ENCODE measurements at regions not wholly inside any gene's neighbourhood (a gene's known extent, or its start where the extent isn't known, plus 50 kb on each side); places are given as distances from the start of the nearest gene placed in this dataset.

DNA sequence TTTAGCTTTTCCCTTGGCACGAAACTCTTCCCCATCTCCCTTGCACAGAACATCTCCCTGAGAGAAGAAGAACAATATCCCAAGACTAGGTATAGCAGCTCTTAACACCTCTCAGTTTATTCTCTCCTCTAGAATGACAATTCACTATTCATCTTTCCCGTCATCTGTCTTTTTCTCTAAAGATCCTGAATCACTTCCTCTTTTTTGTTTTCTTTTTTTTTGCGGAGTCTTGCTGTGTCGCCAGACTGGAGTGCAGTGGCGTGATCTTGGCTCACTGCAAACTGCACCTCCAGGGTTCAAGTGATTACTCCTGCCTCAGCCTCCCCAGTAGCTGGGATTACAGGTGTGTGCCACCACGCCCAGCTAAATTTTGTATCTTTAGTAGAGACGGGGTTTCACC, 574.4 kb upstream of the MAP3K7 start:
- TF ChIP-seq, protein P1, sequence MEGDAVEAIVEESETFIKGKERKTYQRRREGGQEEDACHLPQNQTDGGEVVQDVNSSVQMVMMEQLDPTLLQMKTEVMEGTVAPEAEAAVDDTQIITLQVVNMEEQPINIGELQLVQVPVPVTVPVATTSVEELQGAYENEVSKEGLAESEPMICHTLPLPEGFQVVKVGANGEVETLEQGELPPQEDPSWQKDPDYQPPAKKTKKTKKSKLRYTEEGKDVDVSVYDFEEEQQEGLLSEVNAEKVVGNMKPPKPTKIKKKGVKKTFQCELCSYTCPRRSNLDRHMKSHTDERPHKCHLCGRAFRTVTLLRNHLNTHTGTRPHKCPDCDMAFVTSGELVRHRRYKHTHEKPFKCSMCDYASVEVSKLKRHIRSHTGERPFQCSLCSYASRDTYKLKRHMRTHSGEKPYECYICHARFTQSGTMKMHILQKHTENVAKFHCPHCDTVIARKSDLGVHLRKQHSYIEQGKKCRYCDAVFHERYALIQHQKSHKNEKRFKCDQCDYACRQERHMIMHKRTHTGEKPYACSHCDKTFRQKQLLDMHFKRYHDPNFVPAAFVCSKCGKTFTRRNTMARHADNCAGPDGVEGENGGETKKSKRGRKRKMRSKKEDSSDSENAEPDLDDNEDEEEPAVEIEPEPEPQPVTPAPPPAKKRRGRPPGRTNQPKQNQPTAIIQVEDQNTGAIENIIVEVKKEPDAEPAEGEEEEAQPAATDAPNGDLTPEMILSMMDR (IDR thresholded peaks at IDR 0.05; ENCODE audit: borderline replicate concordance, insufficient read depth, low read depth, low read length) = no peak
- H3K4me3 ChIP-seq (ENCODE audit: low read depth, low read length) = no peak overlapping the region

DNA sequence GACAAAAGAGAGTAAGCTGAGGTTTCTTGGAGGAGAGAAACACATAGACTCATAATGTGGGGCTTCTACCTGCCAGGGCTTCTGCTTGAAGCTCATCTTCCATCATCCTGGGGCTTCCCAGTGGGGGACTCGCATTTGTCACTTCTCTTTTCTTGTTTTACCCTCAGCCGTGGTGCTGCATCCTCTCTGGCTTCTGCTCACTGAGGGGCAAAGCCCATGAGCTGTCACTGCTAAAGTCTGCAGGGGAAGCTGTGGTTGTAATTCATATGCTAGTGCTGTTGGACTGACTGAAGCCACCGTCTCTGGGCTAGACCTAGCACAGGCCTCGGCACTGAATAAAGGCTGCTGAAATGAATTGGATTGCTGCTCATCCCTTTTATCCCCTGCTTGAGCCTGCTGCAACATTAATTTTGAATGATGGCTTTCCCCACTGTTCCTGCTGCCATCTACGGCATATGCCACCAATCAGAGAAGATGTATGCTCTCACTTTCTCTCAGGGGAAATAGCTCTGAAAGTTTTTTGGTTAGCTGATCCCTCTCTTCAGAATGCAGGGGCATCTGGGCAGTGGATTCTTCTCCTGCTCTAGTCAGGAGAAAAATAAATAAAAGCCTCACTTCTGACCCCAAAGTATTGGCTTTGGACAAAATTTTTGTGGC, 568.4 kb upstream of the MAP3K7 start:
- H3K4me3 ChIP-seq (ENCODE audit: low read depth, low read length) = no peak overlapping the region
- TF ChIP-seq, protein P1 (IDR thresholded peaks at IDR 0.05; ENCODE audit: borderline replicate concordance, insufficient read depth, low read depth, low read length) = no peak

DNA sequence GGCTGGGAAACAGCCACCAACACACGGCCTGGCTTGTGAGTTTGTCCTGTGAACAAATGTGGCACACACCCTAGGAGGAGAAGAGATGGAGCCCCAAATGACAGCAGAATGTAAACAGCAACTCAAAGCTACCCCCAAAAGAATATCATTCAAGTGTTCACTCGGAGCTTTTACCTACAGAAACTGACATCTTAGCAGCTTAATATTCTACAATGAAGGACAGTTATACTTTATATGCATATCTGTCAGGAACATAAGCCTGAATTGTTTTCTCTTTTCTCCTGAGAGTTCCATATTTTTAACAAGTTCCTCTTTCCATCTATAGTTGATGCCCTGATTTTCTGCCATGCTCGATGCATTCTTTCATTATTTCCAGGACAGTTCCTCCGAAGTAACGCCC, 566.0 kb upstream of the MAP3K7 start:
- no peak overlapping the region for H3K4me3 ChIP-seq (ENCODE audit: low read depth, low read length)
- TF ChIP-seq, protein P1 (IDR thresholded peaks at IDR 0.05; ENCODE audit: borderline replicate concordance, insufficient read depth, low read depth, low read length) = no peak

DNA sequence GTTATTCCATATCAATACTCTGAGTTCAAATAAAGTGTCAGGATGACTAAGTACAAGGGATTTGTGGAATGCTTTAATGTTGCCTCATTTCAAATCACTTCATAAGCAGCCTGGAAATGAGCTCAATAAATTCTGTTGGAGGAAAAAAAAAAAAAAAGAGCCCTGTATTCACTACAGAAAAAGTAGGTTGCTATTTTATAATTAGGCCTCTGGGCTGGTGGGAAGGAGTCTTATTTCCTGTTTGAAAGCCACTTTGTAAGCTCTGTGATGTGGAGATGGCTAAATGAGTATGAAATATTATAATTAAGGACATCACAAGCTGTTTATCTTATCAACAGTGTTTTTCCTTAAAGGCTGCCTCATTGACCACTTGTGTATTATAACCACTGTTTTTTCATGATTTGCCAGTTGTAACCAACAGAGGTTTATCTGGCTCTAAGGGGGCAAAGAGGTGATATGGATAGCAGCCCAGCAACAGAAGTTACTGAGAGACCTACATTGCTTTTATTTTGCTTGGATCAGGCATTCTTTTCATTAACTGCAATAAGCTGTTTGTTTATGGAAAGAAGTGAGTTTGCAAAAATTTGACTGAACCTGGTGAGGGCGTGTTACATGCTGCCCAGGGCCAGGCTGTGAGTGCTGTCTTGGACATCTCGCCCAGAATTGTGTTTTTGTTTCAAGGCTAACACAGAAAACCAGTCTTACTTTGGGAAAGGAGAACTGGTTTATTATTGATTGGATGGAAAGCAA, 563.3 kb upstream of the MAP3K7 start:
- TF ChIP-seq, protein P1 (IDR thresholded peaks at IDR 0.05; ENCODE audit: borderline replicate concordance, insufficient read depth, low read depth, low read length) = no peak
- no peak overlapping the region for H3K4me3 ChIP-seq (ENCODE audit: low read depth, low read length)

DNA sequence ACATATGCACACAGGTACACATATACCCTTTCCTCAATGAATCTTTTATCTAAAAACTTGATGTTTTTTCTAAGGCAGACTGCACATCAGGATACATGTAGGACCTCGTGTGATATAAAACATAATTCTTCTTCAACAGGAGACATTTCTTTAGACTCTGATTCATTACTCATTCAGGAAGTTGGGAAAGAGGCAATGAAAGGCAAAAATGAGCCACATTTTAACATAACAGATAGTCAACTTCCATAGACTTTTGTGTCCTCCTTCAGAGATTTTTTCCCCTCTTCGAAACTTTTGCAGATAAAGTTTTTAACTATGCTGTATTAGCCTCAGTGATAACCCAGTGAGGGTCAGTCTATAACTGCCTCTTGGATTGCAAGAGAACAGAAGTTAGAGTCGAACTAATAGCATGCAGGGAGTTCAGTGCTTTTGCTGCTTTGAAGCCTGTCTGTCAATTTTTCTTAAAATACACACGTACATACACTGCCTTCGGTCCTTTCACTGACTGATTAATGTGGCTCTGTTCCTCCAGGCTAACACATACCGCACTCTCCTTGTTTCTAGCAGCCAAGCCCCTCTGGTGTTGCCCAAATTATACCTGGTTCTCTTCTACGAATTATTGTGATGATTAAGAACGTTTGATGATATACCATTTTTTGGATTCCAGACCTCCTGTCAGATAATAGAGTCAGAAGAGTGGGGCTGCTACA, 562.5 kb upstream of the MAP3K7 start:
- no peak overlapping the region for H3K4me3 ChIP-seq (ENCODE audit: low read depth, low read length)
- TF ChIP-seq, protein P1 (IDR thresholded peaks at IDR 0.05; ENCODE audit: borderline replicate concordance, insufficient read depth, low read depth, low read length) = no peak

DNA sequence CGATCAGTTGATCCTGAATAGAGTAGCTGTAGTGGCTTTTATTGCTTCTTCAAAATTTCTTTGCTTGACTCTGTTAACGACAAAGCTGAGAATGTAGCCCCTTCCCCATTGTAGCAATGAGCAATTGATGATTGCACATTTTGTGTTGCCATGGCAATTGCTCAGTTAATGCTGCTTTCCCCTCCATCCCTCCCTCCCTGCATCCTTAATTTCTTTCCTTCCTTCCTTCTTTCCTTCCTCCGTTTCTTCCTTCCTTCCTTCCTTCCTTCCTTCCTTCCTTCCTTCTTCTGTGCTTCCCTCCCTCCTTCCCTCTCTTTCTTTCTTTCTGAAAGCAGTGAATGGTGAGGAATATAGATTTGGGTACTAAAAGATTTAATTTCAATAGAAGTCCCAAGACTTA, 557.3 kb upstream of the MAP3K7 start:
- TF ChIP-seq, protein P1 (IDR thresholded peaks at IDR 0.05; ENCODE audit: borderline replicate concordance, insufficient read depth, low read depth, low read length) = no peak
- no peak overlapping the region for H3K4me3 ChIP-seq (ENCODE audit: low read depth, low read length)

All from GM12875 (cell line).